ENCODE measurements at regions not wholly inside any gene's neighbourhood (a gene's known extent, or its start where the extent isn't known, plus 50 kb on each side); places are given as distances from the start of the nearest gene placed in this dataset.

DNA sequence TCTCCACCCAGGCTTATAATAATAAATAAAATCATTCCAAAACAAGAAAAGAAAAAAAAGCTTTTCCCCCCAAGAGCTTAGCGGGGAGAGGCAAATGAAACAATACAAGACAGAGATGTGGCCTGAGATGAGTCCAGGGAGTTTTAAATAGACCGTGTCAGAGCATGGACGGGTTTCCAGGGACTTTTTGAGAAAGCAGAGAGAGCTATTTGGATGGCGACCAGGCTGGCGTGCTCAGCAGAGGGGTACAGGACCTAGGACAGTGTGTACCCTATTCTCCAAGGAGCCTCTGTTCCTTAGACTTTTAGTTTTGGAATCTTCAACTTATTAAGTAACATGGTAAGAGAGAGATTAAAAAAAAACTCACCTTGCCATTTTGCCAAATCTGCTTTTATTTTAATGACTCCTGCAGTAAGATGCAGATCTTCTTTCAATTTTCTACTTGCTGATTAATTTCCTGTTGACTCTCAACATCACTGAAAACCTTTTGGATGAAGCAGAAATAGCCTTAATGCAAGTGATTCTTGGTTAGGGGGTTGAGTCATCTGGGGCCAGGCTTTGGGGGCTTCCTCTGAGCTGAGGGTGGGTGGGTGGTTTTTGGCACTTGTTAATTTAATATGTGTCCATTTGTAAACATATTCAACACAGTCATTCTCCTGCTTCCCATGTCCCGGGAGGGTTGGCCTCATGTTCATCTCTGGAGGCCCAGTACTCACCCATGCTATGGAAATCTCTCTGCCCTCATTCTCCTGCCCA lies 49.6 kb upstream of the OSMR start:
- TF ChIP-seq POLR2A (IDR thresholded peaks at IDR 0.05; ENCODE audit: low read depth, low read length), result no peak
- TF ChIP-seq, protein P1, sequence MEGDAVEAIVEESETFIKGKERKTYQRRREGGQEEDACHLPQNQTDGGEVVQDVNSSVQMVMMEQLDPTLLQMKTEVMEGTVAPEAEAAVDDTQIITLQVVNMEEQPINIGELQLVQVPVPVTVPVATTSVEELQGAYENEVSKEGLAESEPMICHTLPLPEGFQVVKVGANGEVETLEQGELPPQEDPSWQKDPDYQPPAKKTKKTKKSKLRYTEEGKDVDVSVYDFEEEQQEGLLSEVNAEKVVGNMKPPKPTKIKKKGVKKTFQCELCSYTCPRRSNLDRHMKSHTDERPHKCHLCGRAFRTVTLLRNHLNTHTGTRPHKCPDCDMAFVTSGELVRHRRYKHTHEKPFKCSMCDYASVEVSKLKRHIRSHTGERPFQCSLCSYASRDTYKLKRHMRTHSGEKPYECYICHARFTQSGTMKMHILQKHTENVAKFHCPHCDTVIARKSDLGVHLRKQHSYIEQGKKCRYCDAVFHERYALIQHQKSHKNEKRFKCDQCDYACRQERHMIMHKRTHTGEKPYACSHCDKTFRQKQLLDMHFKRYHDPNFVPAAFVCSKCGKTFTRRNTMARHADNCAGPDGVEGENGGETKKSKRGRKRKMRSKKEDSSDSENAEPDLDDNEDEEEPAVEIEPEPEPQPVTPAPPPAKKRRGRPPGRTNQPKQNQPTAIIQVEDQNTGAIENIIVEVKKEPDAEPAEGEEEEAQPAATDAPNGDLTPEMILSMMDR (IDR thresholded peaks at IDR 0.05; ENCODE audit: extremely low read depth in 1 of 2, insufficient read depth in 1 of 2, low read depth in 1 of 2, low read length in 2 of 2), result no peak
